ENCODE measurements at regions not wholly inside any gene's neighbourhood (a gene's known extent, or its start where the extent isn't known, plus 50 kb on each side); places are given as distances from the start of the nearest gene placed in this dataset.
"Not testable (repeated sequence)": the region's sequence is repeated elsewhere in the genome, so short reads cannot be mapped to it uniquely, and the experiment has no call there.

DNA sequence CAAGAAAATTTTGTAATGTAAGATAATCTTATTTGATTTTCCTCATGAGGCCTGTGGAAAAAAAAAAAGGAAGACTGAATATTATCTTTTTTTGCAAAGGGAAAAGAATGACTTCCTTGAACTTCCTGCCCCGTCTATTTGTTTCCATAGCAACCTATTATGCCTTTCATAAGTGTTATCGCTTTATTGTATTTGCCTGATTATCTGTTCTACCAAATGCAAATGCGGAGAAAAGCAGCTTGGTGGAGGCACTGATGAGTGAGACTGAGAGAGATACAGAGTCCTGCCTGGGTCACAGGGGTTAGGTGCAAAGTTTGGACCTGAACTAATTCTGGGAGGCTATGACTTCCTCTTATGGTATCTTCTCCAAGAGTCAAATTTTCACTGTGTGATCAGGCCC, 334.0 kb upstream of the KCNMB2 start:
- DNase-seq: no peak

DNA sequence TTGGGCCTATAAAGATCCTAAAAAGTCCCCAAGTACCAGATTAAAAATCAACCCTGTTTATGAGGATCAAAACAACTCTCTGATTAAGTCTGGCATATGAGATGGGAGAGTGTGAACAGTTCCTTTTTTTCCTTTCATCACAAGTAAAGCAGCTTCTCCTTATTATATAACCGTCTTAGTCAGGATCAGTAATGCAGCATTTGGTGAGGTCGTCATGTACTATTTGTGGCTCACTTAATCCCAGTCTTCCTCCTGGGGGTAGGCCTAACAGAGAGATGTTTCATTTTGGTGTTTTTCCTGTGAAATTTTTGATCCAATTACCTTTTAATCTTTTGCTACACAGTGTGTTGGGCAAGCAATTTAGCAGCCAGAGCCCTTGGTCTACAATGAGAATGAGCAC, 333.1 kb upstream of the KCNMB2 start:
- no peak for DNase-seq

DNA sequence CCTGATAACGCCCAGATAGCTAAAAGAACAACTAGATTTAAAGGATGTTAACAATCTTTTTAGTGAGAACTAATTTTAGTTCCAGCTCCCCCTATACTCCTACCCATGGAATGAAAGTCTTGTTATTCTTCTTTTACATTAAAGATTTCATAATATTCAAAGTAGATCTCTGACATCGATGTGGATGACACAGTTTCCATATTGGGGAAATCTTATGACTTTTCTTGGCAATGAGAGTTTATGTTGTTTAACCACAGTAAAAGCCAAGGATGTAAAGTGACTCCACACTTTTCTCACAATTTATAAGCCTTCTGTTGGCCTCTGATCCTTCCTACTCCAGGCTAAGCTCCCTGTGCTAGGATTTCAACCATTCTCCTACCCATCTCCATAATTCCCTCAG, 332.6 kb upstream of the KCNMB2 start:
- DNase-seq: no peak

DNA sequence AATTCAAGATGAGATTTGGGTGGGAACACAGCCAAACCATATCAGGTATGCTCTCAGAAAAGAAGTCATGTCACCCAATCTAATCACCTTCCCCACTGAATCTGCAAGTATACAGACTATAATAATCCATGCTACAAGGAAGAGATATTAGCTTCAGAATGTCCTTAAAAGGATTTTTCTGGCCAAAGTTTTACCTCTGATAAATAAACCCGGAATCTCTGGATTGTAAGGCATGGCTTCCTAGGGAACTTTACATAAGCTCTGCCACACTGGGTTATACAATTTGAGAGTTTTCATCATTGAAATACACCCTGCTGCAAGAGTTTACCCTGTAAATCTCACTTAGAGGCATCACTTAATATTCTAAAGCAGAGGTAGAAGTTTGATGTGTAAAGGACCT, 330.5 kb upstream of the KCNMB2 start:
- no peak for DNase-seq

DNA sequence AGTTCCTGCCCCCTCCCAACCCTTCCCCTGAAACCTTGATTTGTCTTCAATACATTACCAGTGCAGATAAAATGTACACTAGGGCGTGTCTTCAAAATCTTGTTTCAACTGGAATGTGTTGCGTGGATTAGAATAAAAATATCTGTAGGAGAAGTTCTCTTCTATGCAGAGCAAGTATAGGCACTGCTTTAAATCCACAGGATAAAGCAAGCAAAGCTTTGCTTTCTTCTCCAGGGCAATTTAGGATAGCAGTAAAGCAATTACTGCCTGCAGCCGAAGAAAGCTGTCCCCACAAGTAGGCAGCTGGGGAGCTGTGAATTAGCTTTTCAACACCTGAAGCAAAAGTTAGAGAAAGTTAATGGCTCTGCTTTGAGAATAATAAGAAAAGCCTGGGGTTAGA, 329.7 kb upstream of the KCNMB2 start:
- no peak for DNase-seq

DNA sequence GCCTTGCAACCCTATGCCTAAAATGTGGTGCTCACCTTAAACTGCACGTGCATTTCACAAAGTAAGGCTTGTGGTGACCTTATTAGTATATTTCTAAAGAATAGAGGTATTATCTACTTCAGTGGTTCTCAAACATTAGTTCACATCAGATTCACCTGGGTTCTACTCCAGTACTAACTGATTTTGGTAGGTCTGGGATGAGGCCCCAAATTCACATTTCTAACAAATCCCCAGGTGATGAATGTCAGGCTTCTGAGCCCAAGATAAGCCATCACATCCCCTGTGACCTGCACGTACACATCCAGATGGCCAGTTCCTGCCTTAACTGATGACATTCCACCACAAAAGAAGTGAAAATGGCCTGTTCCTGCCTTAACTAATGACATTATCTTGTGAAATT, 329.1 kb upstream of the KCNMB2 start:
- not testable (repeated sequence) for DNase-seq

DNA sequence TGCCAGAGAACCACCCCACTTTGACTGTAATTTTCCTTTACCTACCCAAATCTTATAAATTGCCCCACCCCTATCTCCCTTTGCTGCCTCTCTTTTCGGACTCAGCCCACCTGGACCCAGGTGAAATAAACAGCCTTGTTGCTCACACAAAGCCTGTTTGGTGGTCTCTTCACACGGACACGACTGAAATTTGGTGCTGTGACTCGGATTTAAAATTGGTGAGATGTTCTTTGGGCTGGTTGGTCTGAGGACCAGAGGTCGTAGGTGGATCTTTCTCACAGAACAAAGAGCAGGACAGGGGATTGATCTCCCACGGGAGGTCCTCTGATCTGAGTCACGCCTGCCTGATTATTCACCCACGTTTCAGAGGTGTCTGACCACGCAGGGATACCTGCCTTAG, 328.6 kb upstream of the KCNMB2 start:
- DNase-seq: not testable (repeated sequence)

DNA sequence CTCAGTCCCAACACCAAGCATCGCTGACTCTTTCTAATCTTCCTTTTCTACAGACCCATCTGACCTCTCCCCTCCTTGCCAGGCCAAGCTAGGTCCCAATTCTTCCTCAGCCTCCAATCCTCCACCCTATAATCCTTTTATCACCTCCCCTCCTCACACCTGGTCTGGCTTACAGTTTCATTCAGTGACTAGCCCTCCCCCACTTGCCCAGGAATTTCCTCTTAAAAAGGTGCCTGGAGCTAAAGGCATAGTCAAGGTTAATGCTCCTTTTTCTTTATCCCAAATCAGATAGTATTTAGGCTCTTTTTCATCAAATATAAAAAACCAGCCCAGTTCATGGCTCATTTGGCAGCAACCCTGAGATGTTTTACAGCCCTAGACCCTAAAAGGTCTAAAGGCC, 327.1 kb upstream of the KCNMB2 start:
- not testable (repeated sequence) for DNase-seq

DNA sequence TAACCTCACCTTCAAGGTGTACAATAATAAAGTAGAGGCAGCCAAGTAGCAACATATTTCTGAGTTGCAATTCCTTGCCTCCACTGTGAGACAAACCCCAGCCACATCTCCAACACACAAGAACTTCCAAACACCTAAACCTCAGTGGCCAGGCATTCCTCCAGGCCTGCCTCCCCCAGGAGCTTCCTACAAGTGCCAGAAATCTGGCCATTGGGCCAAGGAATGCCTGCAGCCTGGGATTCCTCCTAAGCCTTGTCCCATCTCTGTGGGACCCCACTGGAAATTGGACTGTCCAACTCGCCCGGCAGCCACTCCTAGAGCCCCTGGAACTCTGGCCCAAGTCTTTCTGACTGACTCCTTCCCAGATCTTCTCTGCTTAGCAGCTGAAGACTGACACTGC, 326.6 kb upstream of the KCNMB2 start:
- not testable (repeated sequence) for DNase-seq

DNA sequence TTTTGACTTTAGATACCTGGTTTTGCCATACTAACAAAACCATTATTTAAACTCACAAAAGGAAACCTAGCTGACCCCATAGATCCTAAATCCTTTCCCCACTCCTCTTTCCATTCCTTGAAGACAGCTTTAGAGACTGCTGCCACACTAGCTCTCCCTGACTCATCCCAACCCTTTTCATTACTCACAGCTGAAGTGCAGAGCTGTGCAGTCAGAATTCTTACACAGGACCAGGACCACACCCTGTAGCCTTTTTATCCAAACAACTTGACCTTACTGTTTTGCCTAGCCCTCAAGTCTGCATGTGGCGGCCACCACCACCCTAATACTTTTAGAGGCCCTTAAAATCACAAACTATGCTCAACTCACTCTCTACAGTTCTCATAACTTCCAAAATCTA, 325.1 kb upstream of the KCNMB2 start:
- not testable (repeated sequence) for DNase-seq

DNA sequence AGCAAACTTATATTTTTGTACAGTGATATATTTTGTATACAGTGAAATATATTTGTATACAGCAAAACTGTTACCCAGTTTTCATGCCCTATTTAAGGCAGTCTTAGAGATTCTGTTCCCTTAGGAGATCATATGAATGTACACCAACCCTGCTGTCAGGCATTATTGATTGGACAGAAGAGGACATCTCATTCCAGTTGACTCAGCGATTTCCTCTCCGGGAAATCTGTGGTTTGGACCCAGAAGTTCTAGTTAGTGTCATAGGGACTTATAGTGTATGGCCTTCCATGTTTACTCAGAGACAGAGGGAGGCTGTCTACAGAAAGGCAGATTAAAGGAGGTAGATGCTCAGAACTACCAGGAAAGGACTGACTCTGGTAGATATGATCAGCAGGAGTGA, 318.8 kb upstream of the KCNMB2 start:
- DNase-seq: no peak

DNA sequence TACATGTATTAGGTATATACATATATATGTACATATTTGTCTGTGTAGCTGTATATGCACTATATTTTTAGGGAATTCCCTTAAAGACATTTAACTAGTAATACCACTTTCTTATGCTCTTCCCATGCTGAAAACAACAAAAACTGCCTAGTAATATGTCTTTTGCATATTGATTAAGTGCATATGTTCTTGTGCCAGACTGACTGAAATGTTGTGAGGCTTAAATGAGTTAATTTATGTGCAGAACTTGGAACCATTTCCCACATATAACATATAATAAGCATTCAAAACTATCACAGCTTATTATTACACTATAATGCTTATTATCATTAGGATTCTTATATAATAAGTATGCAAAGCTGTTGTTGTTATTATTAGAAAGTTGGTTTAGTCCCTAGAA, 318.0 kb upstream of the KCNMB2 start:
- no peak for DNase-seq

DNA sequence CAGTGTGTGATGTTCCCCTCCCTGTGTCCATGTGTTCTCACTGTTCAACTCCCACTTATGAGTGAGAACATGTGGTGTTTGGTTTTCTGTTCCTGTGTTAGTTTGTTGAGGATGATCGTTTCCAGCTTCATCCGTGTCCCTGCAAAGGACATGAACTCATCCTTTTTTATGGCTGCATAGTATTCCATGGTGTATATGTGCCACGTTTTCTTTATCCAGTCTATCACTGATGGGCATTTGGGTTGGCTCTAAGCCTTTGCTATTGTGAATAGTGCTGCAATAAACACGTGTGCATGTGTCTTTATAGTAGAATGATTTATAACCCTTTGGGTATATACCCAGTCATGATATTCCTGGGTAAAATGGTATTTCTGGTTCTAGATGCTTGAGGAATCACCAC, 316.6 kb upstream of the KCNMB2 start:
- DNase-seq: not testable (repeated sequence)

DNA sequence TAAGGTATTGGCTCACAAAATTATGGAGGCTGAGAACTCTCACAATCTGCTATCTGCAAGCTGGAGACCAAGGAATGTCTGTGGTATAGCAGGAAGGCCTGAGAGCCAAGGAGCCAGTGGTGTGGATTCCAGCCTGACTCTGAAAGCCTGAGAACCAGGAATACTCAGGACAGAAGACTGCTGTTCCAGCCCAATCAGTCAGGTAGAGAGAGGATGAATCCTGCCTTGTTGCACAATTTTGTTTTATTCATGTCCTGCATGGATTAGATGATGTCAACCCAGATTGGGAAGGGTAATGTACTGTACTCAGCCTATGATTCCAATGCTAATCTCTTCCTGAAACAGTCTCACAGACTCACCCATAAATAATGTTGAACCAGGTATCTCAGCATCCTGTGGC, 312.4 kb upstream of the KCNMB2 start:
- no peak for DNase-seq

DNA sequence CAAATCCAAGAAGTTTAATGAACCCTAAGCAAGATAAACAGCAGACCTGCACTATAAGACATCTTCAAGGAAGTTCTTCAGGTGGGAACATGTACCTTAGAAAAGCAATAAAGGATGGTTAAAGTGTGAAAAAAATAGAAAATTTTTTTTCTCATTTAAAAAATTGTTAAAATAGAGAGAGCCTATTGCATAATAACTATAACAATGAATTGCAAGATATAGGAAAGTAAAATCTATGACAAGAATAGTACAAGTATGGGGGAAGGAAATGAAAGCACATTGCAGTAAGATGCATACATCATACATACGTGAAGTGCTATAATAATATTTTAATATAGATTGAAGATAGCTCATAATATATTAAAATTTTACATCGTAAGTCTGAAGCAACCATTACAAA, 310.1 kb upstream of the KCNMB2 start:
- DNase-seq: no peak

DNA sequence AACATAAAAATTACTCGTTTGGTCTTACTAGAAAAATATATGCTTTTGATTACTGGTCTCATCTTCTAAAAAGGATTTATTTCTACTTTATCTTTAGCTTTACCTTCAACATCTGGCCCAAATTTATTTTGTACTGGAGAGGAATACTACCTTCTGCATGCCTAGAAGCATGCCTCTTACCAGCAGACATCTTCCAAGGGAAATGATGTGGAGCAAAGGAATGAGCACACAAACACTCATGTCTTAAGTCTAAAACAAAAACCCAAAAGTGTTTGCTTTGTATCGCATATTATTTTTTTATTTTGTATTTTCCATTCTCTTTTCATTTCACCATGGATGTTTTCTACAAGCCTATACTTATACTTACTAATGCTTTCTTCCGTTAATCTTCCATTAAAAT, 304.6 kb upstream of the KCNMB2 start:
- no peak for DNase-seq

DNA sequence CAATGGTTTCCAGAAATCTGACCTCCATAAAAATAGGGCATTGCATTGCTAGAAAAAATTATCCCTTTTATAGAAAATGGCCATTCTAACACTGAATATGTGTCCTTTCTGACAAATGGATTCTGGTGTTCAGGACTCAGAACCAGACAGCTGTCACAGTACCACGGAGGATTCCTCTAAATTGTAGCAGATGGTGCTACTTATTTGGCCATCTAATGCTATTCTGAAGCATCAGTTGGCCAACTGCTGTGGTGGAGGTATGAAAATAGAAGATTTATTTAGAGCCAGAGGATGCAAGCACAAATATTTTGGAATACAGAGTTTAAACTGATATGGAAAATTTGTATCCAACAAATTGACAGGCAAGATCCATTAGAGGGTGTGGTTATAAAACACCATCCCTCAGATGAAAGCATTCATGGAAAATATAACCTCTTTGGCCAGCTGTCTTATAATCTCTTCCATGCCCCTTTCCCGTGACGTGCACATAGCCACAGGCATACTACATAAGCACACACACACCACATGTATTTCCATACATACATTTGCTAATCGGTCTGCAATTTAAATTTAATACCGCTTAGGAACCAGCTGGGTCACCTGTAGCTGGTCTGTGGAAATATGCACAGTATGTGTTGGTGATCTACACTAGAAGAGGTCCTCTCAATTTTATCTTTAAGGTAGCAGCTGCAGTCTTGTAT, 302.7 kb upstream of the KCNMB2 start:
- DNase-seq: no peak

DNA sequence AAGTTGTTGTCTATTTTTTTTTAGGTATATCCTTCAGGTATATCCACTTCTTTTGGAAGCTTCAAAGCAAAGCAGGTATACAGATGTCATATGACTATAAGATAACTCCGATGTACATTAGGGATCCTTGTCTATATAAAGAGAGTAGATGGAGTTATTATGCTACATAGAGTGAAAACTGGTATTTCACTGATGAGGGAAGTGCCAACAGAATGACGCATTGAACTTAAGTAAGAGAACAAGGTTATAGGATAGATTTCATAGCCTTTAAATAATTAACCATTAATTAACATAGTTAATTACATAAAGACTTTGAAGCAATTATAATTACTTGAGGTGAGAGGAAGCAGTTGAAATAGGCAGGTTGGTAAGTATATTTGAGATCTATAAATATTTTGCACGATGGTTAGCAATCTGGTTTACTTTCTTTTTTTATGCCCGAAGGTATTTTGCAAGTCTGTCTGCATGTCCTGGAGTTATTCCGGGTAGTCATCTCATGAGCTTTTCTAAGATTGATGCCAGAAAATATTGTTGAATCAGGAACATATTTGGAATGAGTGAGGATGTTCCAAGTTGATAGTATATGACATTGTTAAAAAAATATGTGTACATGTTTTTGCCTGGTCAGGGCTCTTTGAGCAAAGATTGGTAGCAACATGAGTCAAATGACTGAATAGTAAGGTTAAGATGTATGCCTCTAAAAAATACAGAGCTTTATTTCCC, 299.5 kb upstream of the KCNMB2 start:
- DNase-seq: no peak

DNA sequence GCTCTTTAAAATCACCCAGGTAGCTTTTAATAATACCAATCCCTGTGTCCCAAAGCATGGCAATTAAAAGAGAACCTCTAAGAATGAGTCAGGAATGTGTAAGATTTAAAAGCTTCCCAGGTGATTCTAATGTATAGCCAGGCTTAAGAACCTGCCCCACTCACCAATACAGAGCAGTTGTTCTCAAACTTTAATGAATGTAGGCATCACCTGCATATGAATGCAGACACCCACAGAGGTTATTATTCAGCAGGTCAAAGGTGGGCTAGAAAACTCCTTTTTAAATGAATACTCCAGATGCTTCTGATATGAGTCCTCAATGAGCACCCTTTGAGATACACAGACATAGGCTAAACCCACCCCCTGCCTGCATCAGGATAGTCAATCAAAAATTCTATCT, 298.1 kb upstream of the KCNMB2 start:
- DNase-seq: no peak

DNA sequence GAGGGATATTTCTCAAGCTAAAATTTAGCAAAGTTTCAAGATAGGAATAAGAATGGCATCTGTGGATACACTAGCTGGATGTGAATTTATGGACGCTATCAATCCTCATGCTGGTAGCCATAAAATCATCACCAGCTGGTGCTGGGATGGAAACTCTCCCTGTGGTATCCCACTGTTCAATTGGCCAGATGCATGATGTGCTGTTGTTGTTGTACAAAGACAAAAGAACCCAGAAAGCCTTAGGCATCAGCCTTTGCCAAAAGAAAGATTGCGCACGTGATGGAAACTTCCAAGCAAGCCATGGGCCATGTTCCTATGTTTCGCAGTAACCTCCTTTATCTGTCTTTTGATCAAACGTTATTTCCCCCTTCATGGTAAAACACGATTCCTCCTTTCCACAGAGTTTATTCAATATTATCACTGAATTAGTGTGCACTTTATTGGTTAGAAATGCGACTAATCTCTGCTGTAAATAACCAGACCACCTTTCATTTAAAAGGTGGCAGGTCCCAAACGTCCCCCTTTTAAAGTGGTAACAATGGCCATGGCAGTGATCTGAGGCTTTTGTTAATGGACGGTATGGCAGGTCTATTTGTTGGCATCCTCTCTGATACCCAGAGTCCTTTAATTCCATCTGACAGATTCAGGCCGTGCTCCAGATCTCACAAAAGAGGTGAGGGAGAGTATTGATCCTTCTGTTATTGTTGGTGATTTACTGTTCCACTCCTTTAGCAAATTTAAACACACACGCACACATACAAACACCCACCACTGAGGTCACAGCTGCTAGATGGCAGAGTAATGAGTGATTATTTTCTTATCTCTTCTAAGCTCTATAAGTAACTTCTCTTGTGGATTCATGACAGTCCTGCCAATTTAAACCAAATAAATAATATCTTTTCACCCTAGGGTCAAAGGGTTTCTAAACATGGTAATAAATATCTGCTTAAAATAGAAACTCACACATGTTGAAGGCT, 291.2 kb upstream of the KCNMB2 start:
- no peak for DNase-seq

DNA sequence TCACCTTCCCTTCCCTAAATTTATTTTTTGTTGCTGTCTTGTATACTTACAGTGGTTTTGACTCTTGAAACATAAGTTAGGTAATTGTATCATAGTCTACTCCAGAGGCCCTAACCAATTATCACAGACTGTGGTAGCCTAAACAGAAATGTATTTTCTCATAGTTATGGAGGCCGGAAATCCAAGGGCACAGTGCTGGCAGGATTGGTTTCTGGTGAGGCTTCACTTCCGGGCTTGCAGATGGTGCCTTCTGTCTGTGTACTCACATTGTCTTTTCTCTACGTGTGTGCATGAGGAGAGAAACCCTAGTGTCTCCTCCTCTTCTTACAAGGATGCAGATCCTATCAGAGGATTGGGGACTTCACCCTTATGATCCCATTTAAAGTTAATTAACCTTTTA, 290.2 kb upstream of the KCNMB2 start:
- no peak for DNase-seq

DNA sequence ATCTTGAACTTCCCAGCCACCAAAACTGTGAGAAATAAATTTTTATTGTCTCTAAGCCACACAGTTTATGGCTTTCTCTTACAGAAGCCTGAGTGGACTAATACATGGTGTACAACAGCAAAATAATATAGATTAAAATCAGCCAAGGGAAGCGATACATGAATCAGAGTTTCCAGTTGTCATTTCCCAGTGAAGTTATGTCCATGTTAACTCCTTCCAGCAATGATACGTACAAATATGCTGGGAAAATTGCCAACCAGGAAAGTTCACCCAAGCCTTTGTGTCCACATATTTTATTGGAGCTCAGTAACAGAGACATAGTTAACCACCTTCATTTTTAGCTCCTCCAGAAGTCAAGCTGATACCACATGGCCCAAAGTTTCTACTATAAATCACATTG, 280.9 kb upstream of the KCNMB2 start:
- DNase-seq: no peak

DNA sequence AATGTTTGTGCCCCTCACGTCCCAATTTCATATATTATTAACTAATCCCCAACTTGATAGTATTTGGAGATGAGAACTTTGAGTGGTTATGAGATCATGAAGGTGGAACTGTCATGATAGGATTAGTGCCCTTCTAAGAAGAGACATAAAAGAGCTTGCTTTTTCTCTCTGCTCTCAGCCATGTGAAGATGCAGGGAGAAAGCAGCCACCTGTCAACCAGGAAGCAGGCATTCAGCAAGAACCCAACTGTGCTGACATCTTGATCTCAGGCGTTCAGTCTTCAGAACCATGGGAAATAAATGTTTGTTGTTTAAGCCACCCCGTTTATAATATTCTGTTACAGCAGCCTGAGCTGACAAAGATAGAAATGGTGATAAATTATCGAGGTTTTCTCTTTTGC, 278.7 kb upstream of the KCNMB2 start:
- DNase-seq: no peak

DNA sequence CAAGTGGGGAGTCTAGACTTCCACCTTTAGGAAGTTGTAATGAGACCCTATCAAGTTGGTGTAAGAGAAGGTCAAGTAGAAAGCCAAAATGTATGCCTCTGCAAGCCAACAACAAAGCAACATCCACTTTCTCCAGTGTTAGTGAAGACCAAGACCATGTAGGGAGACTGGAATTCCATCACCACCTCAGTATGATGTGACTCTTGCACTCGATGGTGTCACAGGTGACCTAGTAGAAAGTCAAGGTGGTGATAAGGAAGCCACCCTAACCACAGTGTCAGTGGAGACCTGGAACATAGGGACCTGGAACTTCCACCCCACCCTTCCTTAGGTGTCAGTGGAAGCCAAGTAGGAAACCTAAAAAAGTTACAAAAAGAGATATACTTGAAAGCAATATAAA, 278.1 kb upstream of the KCNMB2 start:
- no peak for DNase-seq
